NCI-H2081 (cell line): ENCODE measurements at regions not wholly inside any gene's neighbourhood (a gene's known extent, or its start where the extent isn't known, plus 50 kb on each side); places are given as distances from the start of the nearest gene placed in this dataset.

ENCODE experiments used
- DNase-seq, 2 experiments: peaks; one replicate each; lab custom pipeline; 2025; lab: John Stamatoyannopoulos, UW

GRCh38 chr4:155616117-155616516, 50.5 kb upstream of the GUCY1A1 start:
- DNase-seq = no peak

- no peak for DNase-seq
Measured at GRCh38 chr4:155615081-155615887, 51.4 kb upstream of the GUCY1A1 start.

- no peak for DNase-seq
Measured at GRCh38 chr4:155614111-155614762, 52.4 kb upstream of the GUCY1A1 start.

- DNase-seq = no peak
Measured at GRCh38 chr4:155612074-155612473, 54.6 kb upstream of the GUCY1A1 start.

GRCh38 chr4:155611501-155611900, 55.1 kb upstream of the GUCY1A1 start:
- DNase-seq = no peak

- DNase-seq = no peak
Measured at GRCh38 chr4:155610143-155610542, 56.5 kb upstream of the GUCY1A1 start.

GRCh38 chr4:155609455-155610059, 57.1 kb upstream of the GUCY1A1 start:
- no peak for DNase-seq

- no peak for DNase-seq
Measured at GRCh38 chr4:155608225-155608885, 58.3 kb upstream of the GUCY1A1 start.

- DNase-seq = no peak
Measured at GRCh38 chr4:155607481-155607880, 59.2 kb upstream of the GUCY1A1 start.

- no peak for DNase-seq
Measured at GRCh38 chr4:155604718-155605626, 61.7 kb upstream of the GUCY1A1 start.

GRCh38 chr4:155603360-155603891, 63.2 kb upstream of the GUCY1A1 start:
- DNase-seq = no peak

- DNase-seq = no peak
Measured at GRCh38 chr4:155602351-155603140, 64.1 kb upstream of the GUCY1A1 start.

- no peak for DNase-seq
Measured at GRCh38 chr4:155600244-155600643, 66.4 kb upstream of the GUCY1A1 start.

GRCh38 chr4:155599596-155599995, 67.1 kb upstream of the GUCY1A1 start:
- DNase-seq = no peak

- DNase-seq = no peak
Measured at GRCh38 chr4:155599085-155599484, 67.6 kb upstream of the GUCY1A1 start.

- DNase-seq = no peak
Measured at GRCh38 chr4:155597933-155598451, 68.7 kb upstream of the GUCY1A1 start.

GRCh38 chr4:155597281-155597680, 69.4 kb upstream of the GUCY1A1 start:
- no peak for DNase-seq

GRCh38 chr4:155593793-155594192, 72.9 kb upstream of the GUCY1A1 start:
- no peak for DNase-seq

GRCh38 chr4:155592938-155593297, 73.7 kb upstream of the GUCY1A1 start:
- no peak for DNase-seq
